Esophagus squamous epithelium (tissue), 4 donors: ENCODE measurements at regions not wholly inside any gene's neighbourhood (a gene's known extent, or its start where the extent isn't known, plus 50 kb on each side); places are given as distances from the start of the nearest gene placed in this dataset.

Experiments
- POLR2A ChIP-seq, 4 donors: fragments of 450-650 bp; IDR thresholded peaks; one replicate each; pipeline ENCODE4 v1.6.1; 2017; ENCODE audit warnings: antibody characterized with exemption in 4 of 4, mild to moderate bottlenecking in 4 of 4, moderate library complexity in 3 of 4
- TF ChIP-seq, protein P1 (sequence below), 6 experiments: fragments of 450-650 bp in 4 of 6; fragments of 200-600 bp in 2 of 6; sonication (generic) in 2 of 6; IDR thresholded peaks; one replicate each; pipeline ENCODE4 v1.5.1; 2016 to 2019; ENCODE audit warnings: antibody characterized with exemption in 6 of 6, mild to moderate bottlenecking in 4 of 6, moderate library complexity in 4 of 6

DNA sequence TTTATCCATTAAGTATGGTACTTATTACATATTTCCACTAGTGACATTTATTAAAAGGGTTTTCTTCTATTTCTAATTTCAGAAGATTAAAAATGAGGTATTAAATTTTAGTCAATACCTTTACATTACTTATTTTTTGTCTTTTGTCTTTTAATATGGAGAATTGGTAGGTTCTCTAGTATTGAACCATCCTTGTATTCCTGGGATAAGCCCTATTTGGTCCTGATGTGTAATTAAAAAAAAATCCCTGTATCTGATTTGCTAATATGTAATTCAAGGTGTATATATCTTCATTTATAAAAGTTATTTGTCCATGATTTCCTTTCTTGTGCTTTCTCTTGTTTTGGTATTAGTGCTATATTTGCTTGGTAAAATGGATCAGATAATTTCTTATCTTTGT, 153.7 kb downstream of the TRMT11 start:
- TF ChIP-seq, protein P1, sequence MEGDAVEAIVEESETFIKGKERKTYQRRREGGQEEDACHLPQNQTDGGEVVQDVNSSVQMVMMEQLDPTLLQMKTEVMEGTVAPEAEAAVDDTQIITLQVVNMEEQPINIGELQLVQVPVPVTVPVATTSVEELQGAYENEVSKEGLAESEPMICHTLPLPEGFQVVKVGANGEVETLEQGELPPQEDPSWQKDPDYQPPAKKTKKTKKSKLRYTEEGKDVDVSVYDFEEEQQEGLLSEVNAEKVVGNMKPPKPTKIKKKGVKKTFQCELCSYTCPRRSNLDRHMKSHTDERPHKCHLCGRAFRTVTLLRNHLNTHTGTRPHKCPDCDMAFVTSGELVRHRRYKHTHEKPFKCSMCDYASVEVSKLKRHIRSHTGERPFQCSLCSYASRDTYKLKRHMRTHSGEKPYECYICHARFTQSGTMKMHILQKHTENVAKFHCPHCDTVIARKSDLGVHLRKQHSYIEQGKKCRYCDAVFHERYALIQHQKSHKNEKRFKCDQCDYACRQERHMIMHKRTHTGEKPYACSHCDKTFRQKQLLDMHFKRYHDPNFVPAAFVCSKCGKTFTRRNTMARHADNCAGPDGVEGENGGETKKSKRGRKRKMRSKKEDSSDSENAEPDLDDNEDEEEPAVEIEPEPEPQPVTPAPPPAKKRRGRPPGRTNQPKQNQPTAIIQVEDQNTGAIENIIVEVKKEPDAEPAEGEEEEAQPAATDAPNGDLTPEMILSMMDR (IDR thresholded peaks at IDR 0.05) = no peak
- TF ChIP-seq POLR2A (IDR thresholded peaks at IDR 0.05) = no peak
